Kidney (tissue), 13 donors: ENCODE measurements at regions not wholly inside any gene's neighbourhood (a gene's known extent, or its start where the extent isn't known, plus 50 kb on each side); places are given as distances from the start of the nearest gene placed in this dataset.

Source experiments
- DNase-seq, 5 donors: peaks; one replicate each; pipeline ENCODE4 v3.0.0-alpha.2; 2013 to 2020
- FAIRE-seq: peaks from 2 replicates; lab custom pipeline; 2012; peaks lifted over from hg19 to GRCh38; lab: Jason Lieb, UNC
- H3K27ac ChIP-seq, 2 donors: one replicate each; pipeline ENCODE4 v1.7.0; 2013; ENCODE audit warnings: low read depth in 2 of 2, low read length in 2 of 2, inconsistent platforms in 1 of 2
- H3K27me3 ChIP-seq: one replicate; pipeline ENCODE4 v1.7.1; 2013; ENCODE audit warnings: low read length, inconsistent platforms; ENCODE audit not compliant: control insufficient read depth, insufficient read depth
- H3K36me3 ChIP-seq, 3 donors: one replicate each; pipeline versions ENCODE4 v1.7.0 to v1.7.1; 2013; ENCODE audit warnings: low read length in 3 of 3, control low read depth in 1 of 3, inconsistent platforms in 1 of 3; ENCODE audit not compliant: insufficient read depth in 3 of 3, control insufficient read depth in 2 of 3
- H3K4me1 ChIP-seq, 3 donors: one replicate each; pipeline versions ENCODE4 v1.7.0 to v1.7.1; 2013; ENCODE audit warnings: low read length in 3 of 3, inconsistent platforms in 1 of 3, low read depth in 1 of 3; ENCODE audit not compliant: control insufficient read depth in 2 of 3, insufficient read depth in 2 of 3
- H3K4me3 ChIP-seq, 3 donors: one replicate each; pipeline versions ENCODE4 v1.7.0 to v1.8.1; 2013; ENCODE audit warnings: low read length in 3 of 3, control low read depth in 1 of 3, inconsistent platforms in 1 of 3
- H3K9ac ChIP-seq, 3 donors: one replicate each; pipeline versions ENCODE4 v1.7.0 to v1.7.1; 2013; ENCODE audit warnings: low read length in 3 of 3, control low read depth in 1 of 3, inconsistent platforms in 1 of 3
- H3K9me3 ChIP-seq, 3 donors: one replicate each; pipeline versions ENCODE4 v1.7.0 to v1.7.1; 2013; ENCODE audit warnings: low read length in 3 of 3, control low read depth in 1 of 3, inconsistent platforms in 1 of 3; ENCODE audit not compliant: control insufficient read depth in 2 of 3, insufficient read depth in 1 of 3
- intact Hi-C: fragments of 100-400 bp; cut with DNase I; formaldehyde crosslinking; loops from one replicate; pipeline ENCODE4 v1.11.1; 2022
- TF ChIP-seq, protein P1 (sequence below): IDR thresholded peaks from 3 replicates; pipeline ENCODE4 v1.5.1; 2012; ENCODE audit warnings: mild to moderate bottlenecking, moderate library complexity, borderline replicate concordance; ENCODE audit not compliant: insufficient read depth; ENCODE audit errors: extremely low read depth
- donor health status: control.
- donor health status: control.
- donor health status: control.
- donor health status: control.
- donor health status: control.
- donor health status: DM: yes; HTN: yes; CAD: no.
- donor health status: Normal renal cell carcinoma (clear cell type).

GRCh38 chr10:64468219-64468618 lies 947.0 kb downstream of the REEP3 start:
- Histone ChIP-seq H3K4me1 (no peaks in the 10 kb centered on the region), H3K36me3 (no peaks in the 10 kb centered on the region), H3K27me3 (no peaks in the 10 kb centered on the region), H3K9ac (no peak overlapping the region), H3K4me3 (no peak overlapping the region), H3K9me3 (peaks cover 0 to 7% (median 0%) of the 10 kb centered on the region in 3 donors), H3K27ac (no peak overlapping the region)
- TF ChIP-seq, protein P1, sequence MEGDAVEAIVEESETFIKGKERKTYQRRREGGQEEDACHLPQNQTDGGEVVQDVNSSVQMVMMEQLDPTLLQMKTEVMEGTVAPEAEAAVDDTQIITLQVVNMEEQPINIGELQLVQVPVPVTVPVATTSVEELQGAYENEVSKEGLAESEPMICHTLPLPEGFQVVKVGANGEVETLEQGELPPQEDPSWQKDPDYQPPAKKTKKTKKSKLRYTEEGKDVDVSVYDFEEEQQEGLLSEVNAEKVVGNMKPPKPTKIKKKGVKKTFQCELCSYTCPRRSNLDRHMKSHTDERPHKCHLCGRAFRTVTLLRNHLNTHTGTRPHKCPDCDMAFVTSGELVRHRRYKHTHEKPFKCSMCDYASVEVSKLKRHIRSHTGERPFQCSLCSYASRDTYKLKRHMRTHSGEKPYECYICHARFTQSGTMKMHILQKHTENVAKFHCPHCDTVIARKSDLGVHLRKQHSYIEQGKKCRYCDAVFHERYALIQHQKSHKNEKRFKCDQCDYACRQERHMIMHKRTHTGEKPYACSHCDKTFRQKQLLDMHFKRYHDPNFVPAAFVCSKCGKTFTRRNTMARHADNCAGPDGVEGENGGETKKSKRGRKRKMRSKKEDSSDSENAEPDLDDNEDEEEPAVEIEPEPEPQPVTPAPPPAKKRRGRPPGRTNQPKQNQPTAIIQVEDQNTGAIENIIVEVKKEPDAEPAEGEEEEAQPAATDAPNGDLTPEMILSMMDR, result no peak
- intact Hi-C loops, result no loop called here
- no peak for DNase-seq
- no peak for FAIRE-seq

GRCh38 chr10:64476506-64476905 lies 955.3 kb downstream of the REEP3 start:
- DNase-seq (no peak), FAIRE-seq (no peak)
- no peaks in the 10 kb centered on the region for H3K4me1 ChIP-seq

GRCh38 chr10:64477791-64478190 lies 956.6 kb downstream of the REEP3 start:
- TF ChIP-seq, protein P1, result no peak
- no peak overlapping the region for H3K4me3 ChIP-seq
- H3K36me3 ChIP-seq, result no peaks in the 10 kb centered on the region
- no peak for FAIRE-seq
- no peak overlapping the region for H3K27ac ChIP-seq
- peaks cover 0 to 2% (median 0%) of the 10 kb centered on the region in 3 donors for H3K9me3 ChIP-seq
- no peaks in the 10 kb centered on the region for H3K27me3 ChIP-seq
- H3K9ac ChIP-seq, result no peak overlapping the region
- intact Hi-C loops, result no loop called here
- H3K4me1 ChIP-seq, result no peaks in the 10 kb centered on the region
- no peak for DNase-seq

More at GRCh38 chr10:64476506-64476905, 955.3 kb downstream of the REEP3 start:
- Histone ChIP-seq H3K9me3 (peaks cover 0 to 2% (median 0%) of the 10 kb centered on the region in 3 donors), H3K36me3 (no peaks in the 10 kb centered on the region), H3K4me3 (no peak overlapping the region), H3K27me3 (no peaks in the 10 kb centered on the region), H3K9ac (no peak overlapping the region), H3K27ac (no peak overlapping the region)
- TF ChIP-seq, protein P1, result no peak
- intact Hi-C loops, result no loop called here

DNA sequence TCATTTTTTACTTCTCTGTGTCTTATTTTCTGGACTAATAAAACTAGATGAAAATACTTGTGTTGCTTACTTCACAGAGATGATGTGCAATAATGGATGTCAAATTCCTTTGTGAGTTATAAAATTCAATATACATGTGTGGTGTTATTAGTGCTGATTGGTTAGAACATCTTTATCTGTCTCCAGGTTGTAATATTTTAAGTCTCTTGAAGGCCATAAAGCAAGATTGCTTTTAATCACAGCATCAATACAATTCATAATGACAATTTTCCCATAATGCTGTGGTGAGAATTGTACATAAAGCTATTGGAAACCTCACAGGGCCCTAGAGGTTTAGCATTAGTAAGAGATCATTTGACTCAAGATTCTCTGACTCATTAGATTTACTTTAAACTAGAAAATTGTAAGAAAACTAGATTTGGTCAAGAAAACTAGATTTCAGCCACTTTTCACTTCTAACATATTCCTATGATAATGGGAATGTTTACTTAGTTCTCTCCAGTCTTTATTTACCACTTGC lies 963.7 kb downstream of the REEP3 start:
- Histone ChIP-seq H3K9ac (no peak overlapping the region), H3K36me3 (no peaks in the 10 kb centered on the region), H3K4me1 (no peaks in the 10 kb centered on the region), H3K27me3 (no peaks in the 10 kb centered on the region), H3K9me3 (no peaks in the 10 kb centered on the region), H3K4me3 (no peak overlapping the region), H3K27ac (no peak overlapping the region)
- TF ChIP-seq, protein P1, result no peak
- DNase-seq (no peak), FAIRE-seq (no peak)
- intact Hi-C loops, result no loop called here
